ENCODE measurements at regions not wholly inside any gene's neighbourhood (a gene's known extent, or its start where the extent isn't known, plus 50 kb on each side); places are given as distances from the start of the nearest gene placed in this dataset.

DNA sequence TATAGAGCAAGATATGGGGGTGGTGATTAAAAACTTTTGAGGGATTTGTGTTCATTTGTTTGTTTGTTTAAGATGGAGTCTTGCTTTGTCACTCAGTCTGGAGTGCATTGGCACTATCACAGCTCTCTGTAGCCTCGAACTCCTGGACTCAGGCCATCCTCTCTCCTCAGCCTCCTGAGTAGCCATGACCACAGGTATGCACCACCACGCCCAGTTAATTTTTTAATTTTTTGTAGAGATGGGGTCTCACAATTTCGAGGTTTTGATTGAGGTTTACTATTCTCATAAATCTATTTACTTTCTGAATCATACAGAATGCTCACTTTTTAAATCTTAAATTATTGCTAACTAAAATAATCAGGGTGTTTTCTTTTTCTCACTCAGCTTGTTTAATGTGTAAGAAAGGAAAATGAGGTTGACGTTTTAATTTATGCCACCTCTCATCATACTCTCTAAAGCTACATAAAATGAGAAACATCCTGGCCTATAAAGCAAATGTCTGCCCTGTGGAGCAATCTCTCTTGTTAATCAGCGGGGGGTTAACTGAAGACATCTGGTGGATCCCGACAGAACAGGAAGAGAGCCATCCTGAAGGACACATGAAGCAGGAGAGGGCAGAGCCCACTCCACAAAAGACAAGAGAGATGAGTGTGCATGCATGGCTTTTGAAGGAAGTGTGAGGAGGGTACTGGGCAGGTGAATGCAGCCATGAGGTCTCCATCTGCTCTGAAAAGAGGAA lies 589.1 kb upstream of the SLC8A1 start:
- ChIA-PET CTCF (no interaction called here), POLR2A (no interaction called here)
- TF ChIP-seq, protein P1, sequence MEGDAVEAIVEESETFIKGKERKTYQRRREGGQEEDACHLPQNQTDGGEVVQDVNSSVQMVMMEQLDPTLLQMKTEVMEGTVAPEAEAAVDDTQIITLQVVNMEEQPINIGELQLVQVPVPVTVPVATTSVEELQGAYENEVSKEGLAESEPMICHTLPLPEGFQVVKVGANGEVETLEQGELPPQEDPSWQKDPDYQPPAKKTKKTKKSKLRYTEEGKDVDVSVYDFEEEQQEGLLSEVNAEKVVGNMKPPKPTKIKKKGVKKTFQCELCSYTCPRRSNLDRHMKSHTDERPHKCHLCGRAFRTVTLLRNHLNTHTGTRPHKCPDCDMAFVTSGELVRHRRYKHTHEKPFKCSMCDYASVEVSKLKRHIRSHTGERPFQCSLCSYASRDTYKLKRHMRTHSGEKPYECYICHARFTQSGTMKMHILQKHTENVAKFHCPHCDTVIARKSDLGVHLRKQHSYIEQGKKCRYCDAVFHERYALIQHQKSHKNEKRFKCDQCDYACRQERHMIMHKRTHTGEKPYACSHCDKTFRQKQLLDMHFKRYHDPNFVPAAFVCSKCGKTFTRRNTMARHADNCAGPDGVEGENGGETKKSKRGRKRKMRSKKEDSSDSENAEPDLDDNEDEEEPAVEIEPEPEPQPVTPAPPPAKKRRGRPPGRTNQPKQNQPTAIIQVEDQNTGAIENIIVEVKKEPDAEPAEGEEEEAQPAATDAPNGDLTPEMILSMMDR (IDR thresholded peaks at IDR 0.05; ENCODE audit: control extremely low read depth, extremely low read depth, low read depth, missing control alignments), result no peak
- no peak for DNase-seq (ENCODE audit: extremely low spot score)

DNA sequence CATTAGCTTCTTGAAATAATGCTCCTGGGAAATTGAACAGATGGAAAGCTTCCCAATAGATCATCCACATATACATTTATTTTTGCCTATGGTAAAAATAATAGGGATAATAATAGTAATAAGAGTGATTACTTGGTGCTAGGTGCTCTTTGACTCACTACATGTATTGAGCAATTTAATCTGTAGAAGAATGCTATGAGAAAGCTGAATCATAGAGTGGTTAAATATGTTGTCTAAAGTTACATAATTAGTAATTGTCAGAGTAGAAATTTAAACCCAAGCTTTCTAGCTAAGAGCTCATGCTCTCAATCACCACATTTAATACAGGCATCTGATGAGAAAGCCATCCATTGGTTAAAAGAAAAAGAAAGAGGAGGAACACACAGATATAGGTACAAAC lies 590.5 kb upstream of the SLC8A1 start:
- POLR2A ChIA-PET, result no interaction called here
- TF ChIP-seq, protein P1 (IDR thresholded peaks at IDR 0.05; ENCODE audit: control extremely low read depth, extremely low read depth, low read depth, missing control alignments), result no peak
- DNase-seq (ENCODE audit: extremely low spot score), result no peak
- CTCF ChIA-PET, result interaction anchor here (1.6 kb wide), 1 partner anchor 22 kb away, joined by 3 read pairs; no protein-coding TSS in a partner anchor

DNA sequence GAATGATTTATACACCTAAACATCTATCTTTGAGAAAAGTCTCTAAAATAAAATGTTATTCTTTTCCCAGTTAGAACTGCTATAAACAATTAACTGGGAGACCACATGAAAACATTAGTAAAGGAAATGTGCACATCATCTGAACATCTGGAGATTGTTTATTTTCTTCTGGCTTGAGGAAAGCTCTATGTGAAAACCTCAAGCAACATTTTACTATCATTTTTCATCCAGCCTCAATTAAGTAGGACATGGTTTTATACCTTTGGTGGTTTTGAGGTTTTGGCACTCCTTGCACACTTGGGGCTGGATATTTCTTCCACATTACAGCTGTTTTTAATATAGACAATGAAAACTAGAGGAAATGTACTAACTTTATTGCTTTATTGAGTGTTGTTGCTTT lies 609.5 kb upstream of the SLC8A1 start:
- POLR2A ChIA-PET, result no interaction called here
- CTCF ChIA-PET, result no interaction called here
- TF ChIP-seq, protein P1 (IDR thresholded peaks at IDR 0.05; ENCODE audit: control extremely low read depth, extremely low read depth, low read depth, missing control alignments), result no peak
- DNase-seq (ENCODE audit: extremely low spot score), result no peak

DNA sequence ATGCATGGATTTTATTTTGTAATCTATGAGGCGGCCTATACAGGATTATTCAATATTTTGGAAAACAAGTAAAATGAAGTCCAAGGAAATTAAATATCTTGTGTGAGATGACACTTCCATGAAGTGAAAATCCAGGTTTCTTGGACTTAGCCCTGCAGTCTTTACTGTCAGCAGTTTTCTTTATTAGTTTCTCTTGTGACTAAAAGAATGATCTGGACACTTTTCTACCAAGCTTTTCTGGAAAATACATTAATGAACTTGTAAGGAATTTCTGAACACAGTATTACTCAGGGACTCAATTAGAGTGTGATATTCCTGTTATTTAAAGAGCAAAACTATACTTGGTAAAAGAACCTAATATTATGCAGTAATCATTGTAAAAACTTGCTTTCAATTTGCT lies 610.4 kb upstream of the SLC8A1 start:
- ChIA-PET POLR2A (no interaction called here), CTCF (no interaction called here)
- DNase-seq (ENCODE audit: extremely low spot score), result no peak
- TF ChIP-seq, protein P1 (IDR thresholded peaks at IDR 0.05; ENCODE audit: control extremely low read depth, extremely low read depth, low read depth, missing control alignments), result no peak

DNA sequence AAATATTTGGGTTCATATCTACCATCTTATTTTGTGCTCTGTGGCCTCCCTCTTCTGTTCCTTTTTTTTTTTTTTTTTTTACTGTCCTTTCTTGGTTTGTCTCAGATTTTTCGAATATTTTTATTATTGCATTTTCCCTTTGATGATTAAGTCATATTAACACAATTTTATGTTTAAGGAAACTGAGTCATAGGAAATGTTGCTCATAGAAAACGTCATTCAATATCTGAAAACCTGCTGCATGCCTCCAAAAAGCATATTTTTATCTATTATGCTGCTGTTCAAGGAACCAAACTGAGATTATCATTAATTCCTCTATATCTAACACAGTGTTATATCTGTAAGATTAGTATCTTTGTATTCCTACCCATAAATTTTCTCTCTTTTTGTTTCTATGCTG lies 614.3 kb upstream of the SLC8A1 start:
- POLR2A ChIA-PET, result no interaction called here
- CTCF ChIA-PET, result no interaction called here
- TF ChIP-seq, protein P1 (IDR thresholded peaks at IDR 0.05; ENCODE audit: control extremely low read depth, extremely low read depth, low read depth, missing control alignments), result no peak
- DNase-seq (ENCODE audit: extremely low spot score), result no peak

DNA sequence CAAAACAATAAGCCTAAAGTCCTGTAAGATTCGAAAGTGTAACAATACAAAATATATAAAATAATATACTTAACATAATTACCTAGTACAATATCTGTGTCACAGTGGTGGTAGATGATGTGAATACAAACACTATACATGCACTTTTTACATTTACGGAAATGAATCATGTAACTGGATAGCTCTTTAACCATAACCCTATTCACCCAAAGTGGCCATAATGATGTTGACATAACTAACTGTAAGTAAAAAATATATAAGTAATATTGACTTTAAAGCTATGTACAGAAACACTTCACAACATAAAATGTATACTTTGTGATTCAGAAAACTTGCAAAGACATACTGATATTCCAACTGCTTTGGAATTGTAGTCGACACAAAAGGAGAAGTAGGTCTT lies 616.9 kb upstream of the SLC8A1 start:
- ChIA-PET POLR2A (no interaction called here), CTCF (no interaction called here)
- DNase-seq (ENCODE audit: extremely low spot score), result no peak
- TF ChIP-seq, protein P1 (IDR thresholded peaks at IDR 0.05; ENCODE audit: control extremely low read depth, extremely low read depth, low read depth, missing control alignments), result no peak

Measured in GM10248 (cell line).